ENCODE measurements at regions not wholly inside any gene's neighbourhood (a gene's known extent, or its start where the extent isn't known, plus 50 kb on each side); places are given as distances from the start of the nearest gene placed in this dataset.

DNA sequence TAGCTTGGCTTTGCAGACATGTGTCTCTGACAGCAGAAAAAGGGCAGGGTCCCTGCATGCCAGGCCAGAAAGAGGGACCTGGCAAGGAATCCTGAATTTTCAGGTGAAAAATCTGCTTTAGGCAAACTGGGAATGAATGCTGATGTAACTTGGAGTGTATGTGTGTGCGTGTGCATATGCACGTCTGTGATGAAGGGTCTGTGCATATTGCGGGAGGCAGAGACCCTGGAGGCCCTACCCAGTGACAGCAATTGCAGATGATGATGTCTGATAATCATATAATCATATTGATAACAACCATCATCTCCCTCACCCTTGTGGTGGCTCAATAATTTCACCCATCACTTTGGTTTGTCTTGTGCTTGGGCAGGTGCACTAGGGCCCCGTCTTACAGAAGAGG is 80.7 kb upstream of the SDK2 start:
- DNase-seq = no peak

- DNase-seq = no peak
These were observed 81.7 kb upstream of the SDK2 start for GRCh38 chr17:73725794-73726515.

GRCh38 chr17:73727941-73728340 is 83.7 kb upstream of the SDK2 start:
- no peak for DNase-seq

DNA sequence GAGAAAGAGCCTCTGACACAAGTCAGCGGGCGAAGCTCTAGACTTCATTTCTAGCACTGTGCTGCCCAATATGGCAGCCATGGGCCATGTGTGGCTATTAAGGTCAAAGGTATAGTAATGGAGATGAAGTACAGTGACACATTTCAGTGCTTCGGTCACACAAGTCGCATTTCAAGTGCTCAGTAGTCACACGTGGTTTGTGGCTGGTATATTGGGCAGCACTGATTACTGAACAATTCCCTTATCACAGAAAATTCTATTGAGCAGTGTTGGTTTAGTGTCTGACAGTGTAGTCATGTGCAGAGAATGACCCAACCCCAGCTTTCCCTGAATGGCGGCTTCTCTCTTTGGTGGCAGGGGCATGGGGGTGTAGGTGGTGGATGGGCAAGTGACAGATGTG is 84.9 kb upstream of the SDK2 start:
- no peak for DNase-seq

GRCh38 chr17:73731733-73732132 is 87.5 kb upstream of the SDK2 start:
- no peak for DNase-seq

DNA sequence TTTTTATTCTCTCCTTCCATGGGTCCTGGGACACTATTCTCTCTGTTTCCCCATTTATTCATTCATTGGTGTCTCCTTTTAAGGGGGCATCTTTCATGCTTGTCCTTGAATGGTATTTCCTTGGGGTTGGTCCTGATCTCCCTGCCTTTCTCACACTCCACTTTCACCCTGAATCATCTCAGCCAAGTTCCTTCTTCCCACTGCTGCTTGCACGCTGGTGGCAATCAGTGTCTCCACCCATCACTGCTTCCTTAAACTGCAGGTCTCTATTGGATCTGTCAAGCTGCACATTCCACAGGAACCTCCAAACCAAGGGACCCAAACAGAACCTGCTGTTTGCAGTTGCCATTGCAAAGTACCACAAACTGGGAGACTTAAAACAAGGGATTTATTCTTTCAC is 89.3 kb upstream of the SDK2 start:
- DNase-seq = no peak

GRCh38 chr17:73735245-73735644 is 91.0 kb upstream of the SDK2 start:
- DNase-seq = no peak

DNA sequence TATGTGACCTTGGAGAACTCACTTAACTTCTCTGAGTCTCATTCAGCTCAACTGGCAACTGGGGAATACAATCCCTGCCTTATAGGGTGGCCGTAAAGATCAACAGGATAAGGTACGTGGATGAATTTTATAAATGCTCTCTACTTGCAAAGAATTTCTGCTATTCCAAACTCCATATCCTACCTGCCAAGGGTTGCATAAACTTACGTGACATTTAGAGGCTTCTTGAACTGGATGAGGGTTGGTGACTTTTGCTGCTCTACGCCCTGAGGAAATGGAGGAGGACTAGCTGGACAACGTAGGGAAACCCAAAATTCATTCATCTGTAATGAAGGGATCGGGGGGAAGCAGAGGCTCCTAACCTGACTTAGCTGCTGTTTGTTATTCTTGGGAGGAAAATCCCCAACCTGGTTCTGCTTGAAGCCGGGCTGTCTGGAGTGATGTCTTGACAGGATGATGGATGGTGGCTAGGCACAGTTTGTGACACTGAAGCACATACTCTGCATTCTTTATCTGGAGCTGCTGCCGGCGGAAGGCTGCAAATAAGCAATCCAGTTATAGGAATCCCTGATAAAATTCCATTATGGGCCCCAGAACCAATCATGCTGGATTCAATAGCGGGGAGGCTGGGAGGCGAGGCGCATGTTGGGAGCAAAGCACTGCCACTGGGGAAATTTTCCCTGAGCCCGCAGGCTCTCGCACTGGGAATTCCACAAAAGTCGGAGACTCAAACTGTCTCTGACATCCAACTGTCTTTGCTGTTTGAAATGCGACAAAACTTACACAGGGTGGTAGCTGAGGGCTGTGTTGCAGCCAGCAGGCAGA is 94.7 kb upstream of the SDK2 start:
- no peak for DNase-seq

GRCh38 chr17:73740370-73740769 is 96.1 kb upstream of the SDK2 start:
- DNase-seq = no peak

DNA sequence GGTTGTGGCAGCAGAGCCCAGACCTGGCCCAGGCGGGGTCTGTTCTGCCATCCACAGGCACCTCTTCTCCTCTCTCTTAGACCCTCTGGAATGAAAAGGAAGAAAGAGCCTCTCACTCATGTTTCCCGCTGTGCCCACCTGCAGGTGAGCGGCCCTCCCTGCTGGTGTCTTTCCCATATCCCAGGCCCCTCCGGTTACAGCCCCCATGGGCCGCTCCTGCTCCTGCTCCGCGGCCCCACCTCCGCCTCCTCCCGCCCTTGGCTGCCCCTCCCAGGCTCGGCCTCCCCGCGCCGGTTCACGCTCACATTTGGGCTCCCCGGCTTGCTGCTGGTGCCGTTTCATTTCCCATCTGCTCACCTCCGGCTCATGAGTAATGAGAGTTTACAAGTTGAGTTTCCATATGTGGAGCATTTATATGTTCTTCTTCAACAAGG is 98.7 kb upstream of the SDK2 start:
- DNase-seq = no peak

- no peak for DNase-seq
These were observed 99.4 kb upstream of the SDK2 start for GRCh38 chr17:73743518-73744201.

DNA sequence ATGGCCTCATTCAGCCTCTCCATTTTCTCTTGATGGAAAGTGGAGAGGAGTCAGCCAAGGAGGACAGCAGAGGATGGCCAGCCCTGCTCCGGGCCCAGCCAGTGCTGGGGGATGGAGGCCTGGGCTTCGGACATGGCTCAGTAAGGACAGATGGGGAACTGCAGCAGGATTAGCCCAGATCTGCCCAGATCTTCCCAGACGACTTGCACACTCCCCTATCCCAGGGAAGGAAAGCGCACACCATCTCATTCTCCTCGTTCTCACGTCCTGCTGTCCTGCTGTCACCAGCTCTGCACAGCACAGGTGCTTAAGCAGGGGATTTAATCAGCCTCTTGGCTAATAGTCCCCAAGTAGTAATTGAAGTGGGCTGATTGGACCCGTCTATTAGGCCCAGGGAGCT is 100.2 kb upstream of the SDK2 start:
- no peak for DNase-seq

DNA sequence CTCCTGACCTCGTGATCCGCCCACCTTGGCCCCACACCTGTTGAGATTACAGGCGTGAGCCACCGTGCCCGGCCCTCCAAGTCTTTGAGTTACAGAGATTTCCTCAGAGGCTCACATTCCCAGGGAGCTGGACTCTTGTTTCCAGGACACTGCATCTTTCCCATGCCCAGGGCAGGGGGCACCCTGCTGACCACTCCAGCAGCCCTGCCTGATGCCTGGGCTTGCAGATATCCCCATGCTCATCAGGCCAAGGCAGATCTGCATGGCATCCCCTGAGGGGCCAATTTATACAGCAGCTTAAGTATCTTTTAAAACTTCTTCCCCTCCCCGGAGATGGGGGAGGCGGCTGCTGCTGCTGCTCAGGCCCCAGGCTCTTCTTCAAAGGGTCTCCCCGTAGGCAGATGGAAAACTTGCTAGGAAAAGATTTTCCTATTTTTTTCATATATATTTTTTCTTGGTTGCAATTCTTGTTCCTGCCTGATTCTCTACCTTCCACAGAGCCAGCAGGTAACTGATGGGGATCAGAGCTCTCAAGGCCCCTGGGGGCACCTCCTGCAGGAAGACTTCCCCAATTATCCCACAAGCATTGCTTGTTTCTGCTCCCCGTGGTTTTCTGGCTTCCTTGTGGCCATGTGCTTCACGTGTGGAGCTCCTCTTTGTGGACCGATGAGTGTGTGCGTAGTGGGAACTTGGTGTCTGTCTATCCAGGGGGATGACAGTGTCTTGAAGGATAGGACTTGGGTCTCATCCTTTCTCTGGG is 102.2 kb upstream of the SDK2 start:
- DNase-seq = no peak

GRCh38 chr17:73747221-73748002 is 103.2 kb upstream of the SDK2 start:
- no peak for DNase-seq

DNA sequence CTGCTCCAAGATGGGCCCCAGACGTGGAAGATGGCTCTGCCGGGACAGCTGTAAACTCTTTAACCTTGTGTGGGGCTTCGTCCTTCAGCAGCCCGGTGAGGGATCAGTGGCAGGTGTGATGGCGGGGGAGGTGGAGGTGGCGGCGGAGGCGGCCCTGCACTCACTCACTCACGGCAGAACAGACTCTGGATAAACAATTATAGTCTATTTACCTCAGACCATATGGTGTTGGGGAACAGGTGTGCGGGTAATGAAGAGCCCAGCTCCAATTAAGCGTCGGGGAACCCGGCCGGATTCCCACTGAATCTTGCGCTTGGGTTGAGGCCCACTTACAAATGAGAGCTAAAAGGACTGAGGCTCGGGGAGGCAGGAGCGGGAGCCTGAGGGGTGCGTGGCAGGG is 104.3 kb upstream of the SDK2 start:
- DNase-seq = peak; percentile 82

DNA sequence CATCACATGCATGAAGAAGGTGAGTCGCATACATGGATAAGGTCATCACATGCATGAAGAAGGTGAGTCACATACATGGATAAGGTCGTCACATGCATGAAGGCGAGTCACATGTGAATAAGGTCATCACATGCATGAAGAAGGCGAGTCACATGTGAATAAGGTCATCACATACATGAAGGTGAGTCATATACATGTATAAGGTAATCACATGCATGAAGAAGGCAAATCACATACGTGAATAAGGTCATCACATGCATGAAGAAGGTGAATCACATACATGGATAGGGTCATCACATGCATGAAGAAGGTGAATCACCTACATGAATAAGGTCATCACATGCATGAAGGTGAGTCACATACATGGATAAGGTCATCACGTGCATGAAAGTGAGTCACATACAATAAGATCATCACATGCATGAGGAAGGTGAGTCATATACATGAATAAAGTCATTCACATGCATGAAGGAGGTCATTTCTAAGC is 105.1 kb upstream of the SDK2 start:
- no peak for DNase-seq

- DNase-seq = no peak
These were observed 105.8 kb upstream of the SDK2 start for GRCh38 chr17:73749928-73750605.

- no peak for DNase-seq
These were observed 106.7 kb upstream of the SDK2 start for GRCh38 chr17:73750975-73751374.

DNA sequence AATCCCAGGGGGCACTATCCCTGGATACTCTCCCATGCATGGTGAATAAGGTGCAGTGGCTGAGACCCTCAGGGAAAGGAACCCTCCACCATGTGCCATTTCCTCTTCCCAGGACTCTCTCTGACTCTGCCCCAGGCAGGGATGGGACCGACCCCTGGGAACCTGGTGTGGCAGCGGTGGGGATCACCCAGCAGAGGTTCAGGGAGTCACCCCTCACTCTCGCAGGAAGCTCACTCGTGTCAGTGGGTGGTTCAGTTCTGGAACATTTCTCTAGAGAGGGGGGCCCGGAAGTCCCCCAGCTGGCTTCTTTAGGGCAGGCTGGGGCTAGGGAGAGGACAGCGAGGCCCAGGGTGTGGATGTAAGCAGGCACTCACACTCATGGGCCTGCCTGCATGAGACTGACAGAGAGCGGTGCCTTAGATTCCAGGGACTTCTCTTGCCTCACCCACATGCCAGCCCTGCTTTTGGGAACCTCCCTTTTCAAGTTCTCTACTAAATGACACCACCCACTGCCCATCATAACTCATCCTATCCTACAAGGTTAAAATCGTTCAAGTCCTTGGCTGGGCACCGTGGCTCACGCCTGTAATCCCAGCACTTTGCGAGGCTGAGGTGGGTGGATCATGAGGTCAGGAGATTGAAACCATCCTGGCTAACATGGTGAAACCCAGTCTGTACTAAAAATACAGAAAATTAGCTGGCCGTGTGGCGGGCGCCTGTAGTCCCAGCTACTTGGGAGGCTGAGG is 109.7 kb upstream of the SDK2 start:
- DNase-seq = no peak

DNA sequence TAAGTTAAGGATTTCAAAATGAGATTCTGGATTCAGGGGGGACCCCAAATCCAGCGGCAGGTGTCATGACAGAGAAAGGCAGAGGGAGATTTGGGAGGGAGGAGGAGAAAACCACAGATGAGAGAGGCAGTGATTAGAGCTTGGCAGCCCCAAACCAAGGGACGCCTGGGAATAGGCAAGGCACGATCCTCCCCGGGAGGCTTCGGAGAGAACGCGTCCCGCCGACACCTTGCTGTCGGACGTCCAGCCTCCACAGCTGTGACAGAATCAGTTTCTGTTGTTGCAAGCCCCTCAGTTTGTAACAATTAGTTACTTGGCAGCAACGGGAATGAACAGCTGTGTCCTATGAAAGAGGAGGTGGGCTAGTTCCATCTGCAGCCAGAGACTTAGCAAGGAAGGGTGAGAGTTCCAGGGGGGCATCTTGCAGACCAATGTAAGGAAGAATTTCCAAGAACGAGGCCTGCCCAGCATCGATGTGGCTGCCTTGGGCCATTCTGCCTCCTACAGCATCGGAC is 110.7 kb upstream of the SDK2 start:
- DNase-seq = no peak

- peak; percentile 99 for DNase-seq
These were observed 113.2 kb upstream of the SDK2 start for GRCh38 chr17:73757420-73757819.

Measured in NCI-H1436 treated with DMSO at 0.1 percent for 48 hours (cell line).